HCT116 (cell line): ENCODE measurements at regions not wholly inside any gene's neighbourhood (a gene's known extent, or its start where the extent isn't known, plus 50 kb on each side); places are given as distances from the start of the nearest gene placed in this dataset.

Experiments
- ATAC-seq: fragments of 200-7000 bp; cut with Tn5 transposase; 2 replicates; pipeline ENCODE4 v1.9.1; 2020; ENCODE audit warnings: mild to moderate bottlenecking, moderate library complexity
- BruUV-seq: library from RNA; stranded (reverse); fragments of 400-500 nt; replicated peaks from 2 replicates; lab custom pipeline; 2021; lab: Mats Ljungman, UMichigan
- CTCF ChIA-PET: fragments of 300-600 bp; sonication (Branson Sonifier 250); formaldehyde crosslinking; loops from one replicate; lab custom pipeline; 2021; ENCODE audit warnings: antibody characterized with exemption; lab: Charles Lee
- POLR2A ChIA-PET: fragments of 300-600, 350-600 bp; sonication (Branson Sonifier 250); formaldehyde crosslinking; loops from one replicate; lab custom pipeline; 2021; ENCODE audit warnings: antibody characterized with exemption; lab: Charles Lee
- RAD21 ChIA-PET, 2 experiments: fragments of 300-600 bp; sonication (Branson Sonifier 250); formaldehyde crosslinking; loops; one replicate each; lab custom pipeline; 2023; ENCODE audit warnings: low total read pairs in 2 of 2; ENCODE audit not compliant: uncharacterized antibody in 2 of 2, unreplicated experiment in 2 of 2, low non-redundant PET in 1 of 2; lab: Charles Lee
- DNase-seq: peaks from one replicate; pipeline ENCODE4 v3.0.0-alpha.2; 2010; ENCODE audit warnings: low read depth, low spot score
- H2AFZ ChIP-seq: fragments of 200-600 bp; shearing (Covaris generic), sonication (generic); 2 replicates; pipeline ENCODE4 v1.6.1; 2017; ENCODE audit warnings: low read depth, mixed run types, mixed read lengths, antibody characterized with exemption, low read length; ENCODE audit not compliant: poor library complexity, severe bottlenecking
- H3K27ac ChIP-seq: 2 replicates; pipeline ENCODE4 v1.5.1; 2012; ENCODE audit warnings: low read depth, low read length
- H3K27me3 ChIP-seq: fragments of 200-600 bp; sonication (generic); 2 replicates; pipeline ENCODE4 v1.6.1; 2016; ENCODE audit warnings: mixed run types, low read length, mixed read lengths; ENCODE audit not compliant: insufficient read depth
- H3K36me3 ChIP-seq, 2 experiments: fragments of 200-500 bp in 1 of 2; fragments of 200-600 bp in 1 of 2; sonication (Bioruptor generic) in 1 of 2; sonication (generic) in 1 of 2; 2 replicates each; pipeline versions ENCODE4 v1.5.1 to v1.6.1; 2014 to 2016; ENCODE audit warnings: low read length in 2 of 2, inconsistent platforms in 1 of 2, mixed read lengths in 1 of 2, mixed run types in 1 of 2; ENCODE audit not compliant: insufficient read depth in 2 of 2, control insufficient read depth in 1 of 2
- H3K4me1 ChIP-seq, 2 experiments: fragments of 200-600 bp in 1 of 2; sonication (generic) in 1 of 2; 2 replicates each; pipeline versions ENCODE4 v1.5.1 to v1.6.1; 2012 to 2017; ENCODE audit warnings: low read length in 2 of 2, inconsistent platforms in 1 of 2, mild to moderate bottlenecking in 1 of 2, mixed read lengths in 1 of 2, mixed run types in 1 of 2, moderate library complexity in 1 of 2; ENCODE audit not compliant: insufficient read depth in 2 of 2, control insufficient read depth in 1 of 2
- H3K4me2 ChIP-seq: fragments of 200-600 bp; sonication (generic); 2 replicates; pipeline ENCODE4 v1.6.1; 2017; ENCODE audit warnings: mixed run types, low read length, mixed read lengths
- H3K4me3 ChIP-seq, 2 experiments: fragments of 200-600 bp in 1 of 2; sonication (generic) in 1 of 2; replicated peaks in 1 of 2; 2 replicates each; pipeline ENCODE4 v1.5.1; 2011 to 2016; ENCODE audit warnings: low read length in 2 of 2, control low read depth in 1 of 2, low read depth in 1 of 2, mild to moderate bottlenecking in 1 of 2, mixed read lengths in 1 of 2, mixed run types in 1 of 2
- H3K79me2 ChIP-seq: fragments of 200-600 bp; sonication (generic); 2 replicates; pipeline ENCODE4 v1.6.1; 2017; ENCODE audit warnings: mild to moderate bottlenecking, mixed run types, low read length, moderate library complexity, mixed read lengths; ENCODE audit not compliant: insufficient read depth
- H3K9ac ChIP-seq: fragments of 200-600 bp; sonication (generic); 2 replicates; pipeline ENCODE4 v1.6.1; 2016; ENCODE audit warnings: low read length, mixed read lengths
- H3K9me2 ChIP-seq: fragments of 200-600 bp; sonication (generic), shearing (Covaris generic); 2 replicates; pipeline ENCODE4 v1.6.1; 2017; ENCODE audit warnings: mixed run types, mild to moderate bottlenecking, moderate library complexity; ENCODE audit not compliant: insufficient read depth
- H3K9me3 ChIP-seq, 2 experiments: fragments of 200-500 bp in 1 of 2; fragments of 200-600 bp in 1 of 2; sonication (Bioruptor generic) in 1 of 2; sonication (generic) in 1 of 2; 2 replicates each; pipeline ENCODE4 v1.6.1; 2014 to 2017; ENCODE audit warnings: low read length in 2 of 2, mixed read lengths in 2 of 2, inconsistent platforms in 1 of 2, low read depth in 1 of 2, mild to moderate bottlenecking in 1 of 2, mixed run types in 1 of 2, moderate library complexity in 1 of 2; ENCODE audit not compliant: control insufficient read depth in 1 of 2, insufficient read depth in 1 of 2
- H4K20me1 ChIP-seq: fragments of 200-600 bp; sonication (generic), shearing (Covaris generic); 2 replicates; pipeline ENCODE4 v1.6.1; 2017; ENCODE audit warnings: mixed run types, mild to moderate bottlenecking, moderate library complexity; ENCODE audit not compliant: insufficient read depth
- CEBPB ChIP-seq: IDR thresholded peaks from 2 replicates; pipeline ENCODE4 v1.6.1; 2012; ENCODE audit warnings: low read depth
- ELF1 ChIP-seq: IDR thresholded peaks from 2 replicates; pipeline ENCODE4 v1.6.1; 2012; ENCODE audit warnings: low read depth, borderline replicate concordance
- JUND ChIP-seq: IDR thresholded peaks from 2 replicates; pipeline ENCODE4 v1.6.1; 2012
- POLR2A ChIP-seq: IDR thresholded peaks from 2 replicates; pipeline ENCODE4 v1.7.0; 2011; ENCODE audit warnings: borderline replicate concordance; ENCODE audit not compliant: insufficient read depth, insufficient read length; ENCODE audit errors: extremely low read depth
- SIN3A ChIP-seq: IDR thresholded peaks from 2 replicates; pipeline ENCODE4 v1.6.1; 2012; ENCODE audit warnings: low read depth
- SP1 ChIP-seq: IDR thresholded peaks from 2 replicates; pipeline ENCODE4 v1.6.1; 2012; ENCODE audit warnings: low read depth
- TCF7L2 ChIP-seq: IDR thresholded peaks from 2 replicates; pipeline ENCODE4 v1.7.0; 2011; ENCODE audit warnings: borderline replicate concordance, inconsistent platforms; ENCODE audit not compliant: insufficient read depth, insufficient read length; ENCODE audit errors: extremely low read depth
- YY1 ChIP-seq: IDR thresholded peaks from 2 replicates; pipeline ENCODE4 v1.6.1; 2011; ENCODE audit warnings: low read length, low read depth, moderate library complexity, mild to moderate bottlenecking; ENCODE audit not compliant: insufficient replicate concordance; ENCODE audit errors: extremely low read depth
- ZNF274 ChIP-seq: fragments of 200-500 bp; sonication (Bioruptor generic); IDR thresholded peaks from 2 replicates; pipeline ENCODE4 v1.6.1; 2014; ENCODE audit warnings: mild to moderate bottlenecking, low read depth, low read length, inconsistent platforms
- intact Hi-C: fragments of 100-400 bp; cut with micrococcal nuclease; formaldehyde crosslinking; loops from 2 replicates; pipeline ENCODE4 v1.10.0; 2022
- TF ChIP-seq, protein P1 (sequence below): IDR thresholded peaks from 2 replicates; pipeline ENCODE4 v1.6.1; 2012
- TF ChIP-seq, protein P2 (sequence below): IDR thresholded peaks from 2 replicates; pipeline ENCODE4 v1.6.1; 2012
- TF ChIP-seq, protein P3 (sequence below), 3 experiments: fragments of 200-600 bp in 1 of 3; sonication (generic) in 1 of 3; IDR thresholded peaks in 2 of 3; conservative IDR thresholded peaks in 1 of 3; 2 replicates each; pipeline ENCODE4 v1.5.1; 2012 to 2017; ENCODE audit warnings: low read depth in 2 of 3, low read length in 2 of 3, antibody characterized with exemption in 1 of 3, borderline replicate concordance in 1 of 3, control low read depth in 1 of 3, mild to moderate bottlenecking in 1 of 3, mixed read lengths in 1 of 3, mixed run types in 1 of 3, moderate library complexity in 1 of 3; ENCODE audit not compliant: insufficient read depth in 1 of 3

DNA sequence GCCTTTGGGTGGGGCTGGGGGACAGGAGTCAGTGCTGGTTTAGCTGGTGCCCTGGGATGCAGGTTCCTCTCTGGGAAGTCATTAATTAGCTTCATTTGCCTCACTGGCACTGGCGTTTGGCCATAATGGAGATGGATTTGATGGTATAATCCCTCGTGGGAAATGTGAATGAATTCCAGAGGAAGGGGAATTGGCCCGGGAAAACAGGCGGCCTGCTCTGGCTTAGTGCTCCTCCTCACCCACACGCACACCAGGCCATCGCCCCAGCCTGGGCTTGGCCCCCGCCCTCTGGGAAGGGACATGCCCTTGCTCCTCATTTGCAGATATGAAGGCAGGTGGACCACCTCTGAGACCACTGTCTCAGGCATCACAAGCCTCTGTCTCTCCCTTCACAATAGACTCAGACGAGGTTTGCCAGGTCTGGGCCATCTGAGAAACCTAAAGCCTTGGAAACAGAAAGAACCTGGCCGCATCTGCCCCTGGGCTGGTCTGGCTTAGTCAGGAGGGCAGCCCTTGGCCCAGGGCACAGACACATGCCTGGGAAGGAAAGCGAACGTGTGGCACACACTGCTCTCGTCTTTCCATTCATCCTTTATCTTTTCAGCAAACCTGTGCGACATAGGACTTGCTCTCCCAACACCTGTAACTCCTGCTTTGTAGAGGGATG, 199.2 kb upstream of the CDH4 start:
- Histone ChIP-seq H3K27ac (no peak overlapping the region), H3K36me3 (no peaks in the 10 kb centered on the region), H3K4me1 (no peaks in the 10 kb centered on the region), H4K20me1 (no peaks in the 10 kb centered on the region), H3K27me3 (no peaks in the 10 kb centered on the region), H3K9ac (no peak overlapping the region), H3K9me2 (no peaks in the 10 kb centered on the region), H3K79me2 (no peaks in the 10 kb centered on the region), H2AFZ (no peak overlapping the region), H3K4me3 (no peak overlapping the region), H3K4me2 (no peak overlapping the region), H3K9me3 (peaks cover 3 to 41% of the 10 kb centered on the region in 2 experiments; a peak in 2 of 4 replicates)
- no TSS peak for BruUV-seq
- intact Hi-C loops = no loop called here
- TF ChIP-seq, protein P1, sequence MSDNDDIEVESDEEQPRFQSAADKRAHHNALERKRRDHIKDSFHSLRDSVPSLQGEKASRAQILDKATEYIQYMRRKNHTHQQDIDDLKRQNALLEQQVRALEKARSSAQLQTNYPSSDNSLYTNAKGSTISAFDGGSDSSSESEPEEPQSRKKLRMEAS = no peak
- TF ChIP-seq, protein P2, sequence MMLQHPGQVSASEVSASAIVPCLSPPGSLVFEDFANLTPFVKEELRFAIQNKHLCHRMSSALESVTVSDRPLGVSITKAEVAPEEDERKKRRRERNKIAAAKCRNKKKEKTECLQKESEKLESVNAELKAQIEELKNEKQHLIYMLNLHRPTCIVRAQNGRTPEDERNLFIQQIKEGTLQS = no peak
- TF ChIP-seq SIN3A (no peak), CEBPB (no peak), JUND (no peak), TCF7L2 (no peak), YY1 (no peak), ELF1 (no peak), POLR2A (no peak), SP1 (no peak), ZNF274 (no peak)
- TF ChIP-seq, protein P3, sequence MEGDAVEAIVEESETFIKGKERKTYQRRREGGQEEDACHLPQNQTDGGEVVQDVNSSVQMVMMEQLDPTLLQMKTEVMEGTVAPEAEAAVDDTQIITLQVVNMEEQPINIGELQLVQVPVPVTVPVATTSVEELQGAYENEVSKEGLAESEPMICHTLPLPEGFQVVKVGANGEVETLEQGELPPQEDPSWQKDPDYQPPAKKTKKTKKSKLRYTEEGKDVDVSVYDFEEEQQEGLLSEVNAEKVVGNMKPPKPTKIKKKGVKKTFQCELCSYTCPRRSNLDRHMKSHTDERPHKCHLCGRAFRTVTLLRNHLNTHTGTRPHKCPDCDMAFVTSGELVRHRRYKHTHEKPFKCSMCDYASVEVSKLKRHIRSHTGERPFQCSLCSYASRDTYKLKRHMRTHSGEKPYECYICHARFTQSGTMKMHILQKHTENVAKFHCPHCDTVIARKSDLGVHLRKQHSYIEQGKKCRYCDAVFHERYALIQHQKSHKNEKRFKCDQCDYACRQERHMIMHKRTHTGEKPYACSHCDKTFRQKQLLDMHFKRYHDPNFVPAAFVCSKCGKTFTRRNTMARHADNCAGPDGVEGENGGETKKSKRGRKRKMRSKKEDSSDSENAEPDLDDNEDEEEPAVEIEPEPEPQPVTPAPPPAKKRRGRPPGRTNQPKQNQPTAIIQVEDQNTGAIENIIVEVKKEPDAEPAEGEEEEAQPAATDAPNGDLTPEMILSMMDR (IDR thresholded peaks at IDR 0.05 in 2 of 3, conservative IDR thresholded peaks at IDR 0.05 in 1 of 3; ENCODE audit: borderline replicate concordance in 1 of 3, insufficient read depth in 1 of 3, low read depth in 2 of 3, low read length in 2 of 3) = no peak
- ChIA-PET POLR2A (no interaction called here), RAD21 (no interaction called here), CTCF (no interaction called here)
- DNase-seq (no peak), ATAC-seq (no peak)
